ENCODE measurements at regions not wholly inside any gene's neighbourhood (a gene's known extent, or its start where the extent isn't known, plus 50 kb on each side); places are given as distances from the start of the nearest gene placed in this dataset.

- H3F3A ChIP-seq (ENCODE audit: low read depth), result no peaks in the 10 kb centered on the region
- no peak for DNase-seq (ENCODE audit: low spot score)
- Mint-ChIP-seq H3K27ac (no peak overlapping the region), H3K36me3 (no peaks in the 10 kb centered on the region), H3K4me3 (no peak overlapping the region), H3K9me3 (peaks cover 2% of the 10 kb centered on the region), H3K4me1 (peaks cover 3% of the 10 kb centered on the region), H3K27me3 (ENCODE audit: insufficient read depth, low read depth) (peaks cover 2% of the 10 kb centered on the region)
- no peak overlapping the region for H3K4me3 ChIP-seq
- no peaks in the 10 kb centered on the region for H3K4me1 ChIP-seq
- H2AFZ ChIP-seq (replicated peaks), result no peak overlapping the region
- no peaks in the 10 kb centered on the region for H3K36me3 ChIP-seq
- H3K27ac ChIP-seq, result no peak overlapping the region
- no peaks in the 10 kb centered on the region for H3K79me2 ChIP-seq (ENCODE audit: low read depth)
- H3K9me3 ChIP-seq (ENCODE audit: low read depth), result no peaks in the 10 kb centered on the region
- no peak overlapping the region for H3K9ac ChIP-seq
- H3K4me2 ChIP-seq, result no peak overlapping the region
- TF ChIP-seq EZH2phosphoT487 (IDR thresholded peaks at IDR 0.05) (no peak), EZH2 (IDR thresholded peaks at IDR 0.05) (no peak), CTCF (IDR thresholded peaks at IDR 0.05) (no peak)
- no peaks in the 10 kb centered on the region for H3K27me3 ChIP-seq
- no peaks in the 10 kb centered on the region for H4K20me1 ChIP-seq (ENCODE audit: low read depth)
These were observed 267.4 kb upstream of the CCDC179 start for GRCh38 chr11:23127706-23128105.

DNA sequence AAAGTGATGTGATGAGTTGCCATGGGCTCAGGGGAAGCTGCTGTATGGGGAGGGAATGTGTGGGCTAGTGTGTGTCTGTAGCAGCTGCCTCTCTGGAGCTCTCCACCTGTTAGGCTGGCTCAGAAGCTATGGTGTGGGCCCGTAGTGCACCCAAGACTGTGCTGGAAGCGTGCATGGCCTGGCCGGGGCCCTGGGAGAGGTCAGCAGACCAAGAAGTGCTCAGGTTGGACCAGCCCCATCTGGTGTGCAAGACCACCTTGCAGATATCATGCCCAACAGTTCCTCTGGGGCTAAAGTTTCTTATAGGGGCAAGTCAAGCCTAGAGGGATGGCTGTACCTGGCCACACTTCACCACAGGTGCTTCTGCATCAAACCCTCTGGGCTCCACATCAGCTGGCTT lies 274.4 kb upstream of the CCDC179 start:
- no peak overlapping the region for H3K4me3 Mint-ChIP-seq
- TF ChIP-seq EZH2phosphoT487 (IDR thresholded peaks at IDR 0.05), result no peak
- TF ChIP-seq CTCF (IDR thresholded peaks at IDR 0.05), result no peak
- no peak for TF ChIP-seq EZH2 (IDR thresholded peaks at IDR 0.05)
- no peak overlapping the region for H2AFZ ChIP-seq (replicated peaks)

GRCh38 chr11:23138761-23139160 lies 278.5 kb upstream of the CCDC179 start:
- Mint-ChIP-seq H3K36me3 (no peaks in the 10 kb centered on the region), H3K27ac (no peak overlapping the region), H3K4me3 (no peak overlapping the region), H3K4me1 (peaks cover 2% of the 10 kb centered on the region), H3K27me3 (ENCODE audit: insufficient read depth, low read depth) (no peaks in the 10 kb centered on the region), H3K9me3 (no peaks in the 10 kb centered on the region)
- Histone ChIP-seq H3F3A (ENCODE audit: low read depth) (no peaks in the 10 kb centered on the region), H4K20me1 (ENCODE audit: low read depth) (no peaks in the 10 kb centered on the region), H3K27ac (no peak overlapping the region), H3K4me2 (no peak overlapping the region), H3K9ac (no peak overlapping the region), H3K79me2 (ENCODE audit: low read depth) (no peaks in the 10 kb centered on the region), H3K9me3 (ENCODE audit: low read depth) (no peaks in the 10 kb centered on the region), H2AFZ (replicated peaks) (no peak overlapping the region), H3K4me3 (no peak overlapping the region), H3K27me3 (no peaks in the 10 kb centered on the region), H3K4me1 (no peaks in the 10 kb centered on the region), H3K36me3 (no peaks in the 10 kb centered on the region)
- TF ChIP-seq CTCF (IDR thresholded peaks at IDR 0.05) (no peak), EZH2phosphoT487 (IDR thresholded peaks at IDR 0.05) (no peak), EZH2 (IDR thresholded peaks at IDR 0.05) (no peak)
- DNase-seq (ENCODE audit: low spot score), result no peak

More for the DNA sequence above, 274.4 kb upstream of the CCDC179 start:
- Histone ChIP-seq H3K36me3 (no peaks in the 10 kb centered on the region), H3K9ac (no peak overlapping the region), H3K79me2 (ENCODE audit: low read depth) (no peaks in the 10 kb centered on the region), H3K27me3 (no peaks in the 10 kb centered on the region), H3K4me3 (no peak overlapping the region), H3K4me2 (no peak overlapping the region), H3K27ac (no peak overlapping the region), H3K4me1 (no peaks in the 10 kb centered on the region), H3F3A (ENCODE audit: low read depth) (no peaks in the 10 kb centered on the region), H3K9me3 (ENCODE audit: low read depth) (no peaks in the 10 kb centered on the region), H4K20me1 (ENCODE audit: low read depth) (no peaks in the 10 kb centered on the region)
- H3K9me3 Mint-ChIP-seq, result peaks cover 5% of the 10 kb centered on the region
- no peaks in the 10 kb centered on the region for H3K36me3 Mint-ChIP-seq
- H3K27me3 Mint-ChIP-seq (ENCODE audit: insufficient read depth, low read depth), result no peaks in the 10 kb centered on the region
- H3K4me1 Mint-ChIP-seq, result peaks cover 2% of the 10 kb centered on the region
- DNase-seq (ENCODE audit: low spot score), result no peak
- no peak overlapping the region for H3K27ac Mint-ChIP-seq

Data from neural progenitor cell (in vitro differentiated cells).